ENCODE measurements at regions not wholly inside any gene's neighbourhood (a gene's known extent, or its start where the extent isn't known, plus 50 kb on each side); places are given as distances from the start of the nearest gene placed in this dataset.

- Histone ChIP-seq H3K4me1 (no peaks in the 10 kb centered on the region), H3K4me2 (no peak overlapping the region), H3K27ac (no peak overlapping the region), H3K9me3 (no peaks in the 10 kb centered on the region), H3K4me3 (no peak overlapping the region)
- 71% methylated on average over 1 of the region's 1 CpG for WGBS (ENCODE audit: missing lambda C conversion rate)
- ChIA-PET CTCF (interaction anchor here (0.7 kb wide), 1 partner anchor 32 kb away, joined by 3 read pairs; no protein-coding TSS in a partner anchor), POLR2A (no interaction called here)
- no peak for DNase-seq (ENCODE audit: low read depth in 1 of 2, low spot score in 1 of 2)
- TF ChIP-seq EHF (CRISPR knock-in tag; IDR thresholded peaks at IDR 0.05) (no peak), BCL3 (IDR thresholded peaks at IDR 0.05) (no peak), RCOR1 (IDR thresholded peaks at IDR 0.05; ENCODE audit: low read depth, low read length) (no peak), MYC (IDR thresholded peaks at IDR 0.05; ENCODE audit: borderline replicate concordance, low read length) (no peak), MAX (IDR thresholded peaks at IDR 0.05) (no peak), GATA3 (IDR thresholded peaks at IDR 0.05; ENCODE audit: borderline replicate concordance) (no peak), ZNF302 (CRISPR knock-in tag; IDR thresholded peaks at IDR 0.05) (no peak), RFX5 (IDR thresholded peaks at IDR 0.05) (no peak), KDM1A (IDR thresholded peaks at IDR 0.05; ENCODE audit: low read depth) (no peak), ELK1 (IDR thresholded peaks at IDR 0.05; ENCODE audit: low read depth, low read length) (no peak), RAD21 (conservative IDR thresholded peaks at IDR 0.05 in 1 of 2, IDR thresholded peaks at IDR 0.05 in 1 of 2) (no peak), TFCP2L1 (CRISPR knock-in tag; IDR thresholded peaks at IDR 0.05) (no peak), RARB (CRISPR knock-in tag; IDR thresholded peaks at IDR 0.05) (no peak), TP53 (CRISPR knock-in tag; IDR thresholded peaks at IDR 0.05) (no peak), HES2 (IDR thresholded peaks at IDR 0.05) (no peak), SREBF2 (IDR thresholded peaks at IDR 0.05) (no peak)
- no peak for FAIRE-seq
- no peak for ATAC-seq
Measured at GRCh38 chr3:153856932-153857331, 264.3 kb upstream of the ARHGEF26 start.

- 10% methylated on average over 2 of the region's 2 CpGs for WGBS (ENCODE audit: missing lambda C conversion rate)
- FAIRE-seq (no peak), ATAC-seq (no peak), DNase-seq (ENCODE audit: low read depth in 1 of 2, low spot score in 1 of 2) (no peak)
- Histone ChIP-seq H3K4me1 (no peaks in the 10 kb centered on the region), H3K27ac (no peak overlapping the region), H3K4me3 (no peak overlapping the region), H3K9me3 (no peaks in the 10 kb centered on the region), H3K4me2 (no peak overlapping the region)
- POLR2A ChIA-PET, result no interaction called here
- CTCF ChIA-PET, result interaction anchor here (0.9 kb wide), 1 partner anchor 9 kb away, joined by 3 read pairs; no protein-coding TSS in a partner anchor
- TF ChIP-seq KDM5A (IDR thresholded peaks at IDR 0.05) (no peak), CBX8 (IDR thresholded peaks at IDR 0.05) (no peak), RNF2 (IDR thresholded peaks at IDR 0.05; ENCODE audit: borderline replicate concordance, low read depth) (no peak), FOSB (CRISPR knock-in tag; IDR thresholded peaks at IDR 0.05) (no peak), MYC (IDR thresholded peaks at IDR 0.05; ENCODE audit: borderline replicate concordance, low read length) (no peak)
Measured at GRCh38 chr3:153864793-153865192, 256.4 kb upstream of the ARHGEF26 start.

- no peak for ATAC-seq
- no peak for DNase-seq (ENCODE audit: low read depth in 1 of 2, low spot score in 1 of 2)
- no peak for FAIRE-seq
- POLR2A ChIA-PET, result no interaction called here
- Histone ChIP-seq H3K27ac (no peak overlapping the region), H3K4me2 (no peak overlapping the region), H3K9me3 (no peaks in the 10 kb centered on the region), H3K4me1 (no peaks in the 10 kb centered on the region), H3K4me3 (no peak overlapping the region)
- CTCF ChIA-PET, result no interaction called here
- TF ChIP-seq NR3C1 (IDR thresholded peaks at IDR 0.05) (no peak), CTCF (IDR thresholded peaks at IDR 0.05) (no peak), KDM1A (IDR thresholded peaks at IDR 0.05; ENCODE audit: low read depth) (no peak), MAFK (IDR thresholded peaks at IDR 0.05; ENCODE audit: partially characterized antibody) (no peak), HOXB13 (CRISPR knock-in tag; IDR thresholded peaks at IDR 0.05; ENCODE audit: low read depth) (no peak), SREBF2 (IDR thresholded peaks at IDR 0.05) (no peak), ZFP36 (IDR thresholded peaks at IDR 0.05; ENCODE audit: borderline replicate concordance, partially characterized antibody) (no peak), RAD21 (conservative IDR thresholded peaks at IDR 0.05 in 1 of 2, IDR thresholded peaks at IDR 0.05 in 1 of 2) (no peak), ZC3H11A (IDR thresholded peaks at IDR 0.05) (no peak), MAZ (IDR thresholded peaks at IDR 0.05; ENCODE audit: borderline replicate concordance, low read depth, low read length) (no peak), JUNB (IDR thresholded peaks at IDR 0.05) (no peak), FOSL2 (IDR thresholded peaks at IDR 0.05) (no peak), FOSL2 (CRISPR knock-in tag; IDR thresholded peaks at IDR 0.05) (no peak), ATOH8 (CRISPR knock-in tag; IDR thresholded peaks at IDR 0.05; ENCODE audit: low read depth) (no peak), HOXB5 (CRISPR knock-in tag; IDR thresholded peaks at IDR 0.05) (no peak), RNF2 (IDR thresholded peaks at IDR 0.05; ENCODE audit: borderline replicate concordance, low read depth) (no peak), BHLHE40 (IDR thresholded peaks at IDR 0.05; ENCODE audit: low read depth, low read length) (no peak), RARB (CRISPR knock-in tag; IDR thresholded peaks at IDR 0.05) (no peak)
Measured at GRCh38 chr3:153866901-153867300, 254.3 kb upstream of the ARHGEF26 start.

Measured in A549 (cell line).